GM23338 (cell line): ENCODE measurements at regions not wholly inside any gene's neighbourhood (a gene's known extent, or its start where the extent isn't known, plus 50 kb on each side); places are given as distances from the start of the nearest gene placed in this dataset.

Experiments used
- CREB1 ChIP-seq: fragments of 250-450 bp; sonication (Bioruptor Pico); IDR thresholded peaks from 2 replicates; pipeline ENCODE4 v1.5.0; 2020; ENCODE audit warnings: low read depth, mild to moderate bottlenecking, moderate library complexity
- CTCF ChIP-seq, 2 experiments: fragments of 200-600 bp in 1 of 2; sonication (generic) in 1 of 2; conservative IDR thresholded peaks; 2 replicates each; pipeline versions ENCODE4 v1.5.1 to v1.6.1; 2016 to 2017; ENCODE audit warnings: antibody characterized with exemption in 2 of 2, low read depth in 2 of 2, mild to moderate bottlenecking in 2 of 2, moderate library complexity in 1 of 2
- ETS1 ChIP-seq: IDR thresholded peaks from 2 replicates; pipeline ENCODE4 v1.6.1; 2016; ENCODE audit warnings: antibody characterized with exemption
- EZH2 ChIP-seq: fragments of 200-600 bp; sonication (generic); IDR thresholded peaks from one replicate; pipeline ENCODE4 v1.8.0; 2017; ENCODE audit warnings: antibody characterized with exemption, mild to moderate bottlenecking, low read depth; ENCODE audit not compliant: unreplicated experiment
- EZH2phosphoT487 ChIP-seq: fragments of 200-600 bp; sonication (generic); IDR thresholded peaks from one replicate; pipeline ENCODE4 v1.8.1; 2018; ENCODE audit warnings: antibody characterized with exemption; ENCODE audit not compliant: unreplicated experiment
- JUNB ChIP-seq: IDR thresholded peaks from one replicate; pipeline ENCODE4 v1.6.1; 2016; ENCODE audit warnings: antibody characterized with exemption; ENCODE audit not compliant: unreplicated experiment
- NANOG ChIP-seq: IDR thresholded peaks from 2 replicates; pipeline ENCODE4 v1.6.1; 2016; ENCODE audit warnings: antibody characterized with exemption, borderline replicate concordance
- POLR2AphosphoS5 ChIP-seq: IDR thresholded peaks from 2 replicates; pipeline ENCODE4 v1.6.1; 2016; ENCODE audit warnings: antibody characterized with exemption, low read depth
- REST ChIP-seq: IDR thresholded peaks from one replicate; pipeline ENCODE4 v1.6.1; 2018; ENCODE audit warnings: antibody characterized with exemption; ENCODE audit not compliant: unreplicated experiment
- ZNF114 ChIP-seq: fragments of 250-450 bp; sonication (Bioruptor Pico); IDR thresholded peaks from 2 replicates; pipeline ENCODE4 v1.5.0; 2020; ENCODE audit warnings: mild to moderate bottlenecking, moderate library complexity
- ZNF462 ChIP-seq: fragments of 250-450 bp; sonication (Bioruptor Pico); IDR thresholded peaks from 2 replicates; pipeline ENCODE4 v1.5.0; 2020; ENCODE audit warnings: mild to moderate bottlenecking, moderate library complexity

GRCh38 chr20:16929756-16930155 lies 181.6 kb downstream of the OTOR start:
- no peak for TF ChIP-seq REST
- no peak for TF ChIP-seq CTCF (conservative IDR thresholded peaks at IDR 0.05; ENCODE audit: low read depth in 2 of 2)
- no peak for TF ChIP-seq EZH2
- no peak for TF ChIP-seq CREB1 (CRISPR knock-in tag)
- TF ChIP-seq POLR2AphosphoS5 = no peak
- TF ChIP-seq ETS1 = no peak
- TF ChIP-seq EZH2phosphoT487 = no peak
- TF ChIP-seq JUNB = no peak
- no peak for TF ChIP-seq ZNF462 (CRISPR knock-in tag)
- no peak for TF ChIP-seq NANOG
- no peak for TF ChIP-seq ZNF114 (CRISPR knock-in tag)
